ENCODE measurements at regions not wholly inside any gene's neighbourhood (a gene's known extent, or its start where the extent isn't known, plus 50 kb on each side); places are given as distances from the start of the nearest gene placed in this dataset.

GRCh38 chr2:5444854-5445253 is 247.3 kb upstream of the SOX11 start:
- Histone ChIP-seq H3K4me1 (ENCODE audit: insufficient read depth, poor library complexity, severe bottlenecking) (no peaks in the 10 kb centered on the region), H3K36me3 (ENCODE audit: low read depth) (no peaks in the 10 kb centered on the region), H3K9me3 (ENCODE audit: severe bottlenecking) (no peaks in the 10 kb centered on the region), H3K27ac (ENCODE audit: poor library complexity, severe bottlenecking) (no peak overlapping the region), H3K27me3 (ENCODE audit: insufficient read depth, poor library complexity, severe bottlenecking) (no peaks in the 10 kb centered on the region), H3K4me3 (ENCODE audit: severe bottlenecking) (no peak overlapping the region)
- ATAC-seq (ENCODE audit: low read depth) (no peak), DNase-seq (ENCODE audit: low spot score) (no peak)
- TF ChIP-seq, protein P1, sequence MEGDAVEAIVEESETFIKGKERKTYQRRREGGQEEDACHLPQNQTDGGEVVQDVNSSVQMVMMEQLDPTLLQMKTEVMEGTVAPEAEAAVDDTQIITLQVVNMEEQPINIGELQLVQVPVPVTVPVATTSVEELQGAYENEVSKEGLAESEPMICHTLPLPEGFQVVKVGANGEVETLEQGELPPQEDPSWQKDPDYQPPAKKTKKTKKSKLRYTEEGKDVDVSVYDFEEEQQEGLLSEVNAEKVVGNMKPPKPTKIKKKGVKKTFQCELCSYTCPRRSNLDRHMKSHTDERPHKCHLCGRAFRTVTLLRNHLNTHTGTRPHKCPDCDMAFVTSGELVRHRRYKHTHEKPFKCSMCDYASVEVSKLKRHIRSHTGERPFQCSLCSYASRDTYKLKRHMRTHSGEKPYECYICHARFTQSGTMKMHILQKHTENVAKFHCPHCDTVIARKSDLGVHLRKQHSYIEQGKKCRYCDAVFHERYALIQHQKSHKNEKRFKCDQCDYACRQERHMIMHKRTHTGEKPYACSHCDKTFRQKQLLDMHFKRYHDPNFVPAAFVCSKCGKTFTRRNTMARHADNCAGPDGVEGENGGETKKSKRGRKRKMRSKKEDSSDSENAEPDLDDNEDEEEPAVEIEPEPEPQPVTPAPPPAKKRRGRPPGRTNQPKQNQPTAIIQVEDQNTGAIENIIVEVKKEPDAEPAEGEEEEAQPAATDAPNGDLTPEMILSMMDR (IDR thresholded peaks at IDR 0.05; ENCODE audit: poor library complexity, severe bottlenecking): no peak

DNA sequence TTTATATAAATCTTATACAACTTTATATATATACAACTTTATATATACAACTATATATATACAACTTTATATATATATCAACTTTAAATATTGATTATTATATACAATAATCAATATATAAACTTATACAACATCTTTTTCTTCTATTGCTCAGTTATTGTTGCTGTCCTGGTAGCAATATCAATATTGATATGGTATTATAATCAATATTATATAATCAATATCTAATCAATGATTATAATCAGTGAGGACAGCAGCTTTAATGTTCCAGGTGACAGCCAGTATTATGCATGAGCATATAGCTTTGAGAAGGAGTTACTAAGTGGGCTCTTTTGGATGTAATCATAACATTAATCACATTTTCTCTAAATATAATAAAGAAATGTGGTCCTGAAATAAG is 242.3 kb upstream of the SOX11 start:
- Histone ChIP-seq H3K27ac (ENCODE audit: poor library complexity, severe bottlenecking) (no peak overlapping the region), H3K9me3 (ENCODE audit: severe bottlenecking) (no peaks in the 10 kb centered on the region), H3K36me3 (ENCODE audit: low read depth) (no peaks in the 10 kb centered on the region), H3K27me3 (ENCODE audit: insufficient read depth, poor library complexity, severe bottlenecking) (no peaks in the 10 kb centered on the region), H3K4me1 (ENCODE audit: insufficient read depth, poor library complexity, severe bottlenecking) (no peaks in the 10 kb centered on the region), H3K4me3 (ENCODE audit: severe bottlenecking) (no peak overlapping the region)
- no peak for DNase-seq (ENCODE audit: low spot score)
- TF ChIP-seq, protein P1 (IDR thresholded peaks at IDR 0.05; ENCODE audit: poor library complexity, severe bottlenecking): no peak
- ATAC-seq (ENCODE audit: low read depth): no peak

DNA sequence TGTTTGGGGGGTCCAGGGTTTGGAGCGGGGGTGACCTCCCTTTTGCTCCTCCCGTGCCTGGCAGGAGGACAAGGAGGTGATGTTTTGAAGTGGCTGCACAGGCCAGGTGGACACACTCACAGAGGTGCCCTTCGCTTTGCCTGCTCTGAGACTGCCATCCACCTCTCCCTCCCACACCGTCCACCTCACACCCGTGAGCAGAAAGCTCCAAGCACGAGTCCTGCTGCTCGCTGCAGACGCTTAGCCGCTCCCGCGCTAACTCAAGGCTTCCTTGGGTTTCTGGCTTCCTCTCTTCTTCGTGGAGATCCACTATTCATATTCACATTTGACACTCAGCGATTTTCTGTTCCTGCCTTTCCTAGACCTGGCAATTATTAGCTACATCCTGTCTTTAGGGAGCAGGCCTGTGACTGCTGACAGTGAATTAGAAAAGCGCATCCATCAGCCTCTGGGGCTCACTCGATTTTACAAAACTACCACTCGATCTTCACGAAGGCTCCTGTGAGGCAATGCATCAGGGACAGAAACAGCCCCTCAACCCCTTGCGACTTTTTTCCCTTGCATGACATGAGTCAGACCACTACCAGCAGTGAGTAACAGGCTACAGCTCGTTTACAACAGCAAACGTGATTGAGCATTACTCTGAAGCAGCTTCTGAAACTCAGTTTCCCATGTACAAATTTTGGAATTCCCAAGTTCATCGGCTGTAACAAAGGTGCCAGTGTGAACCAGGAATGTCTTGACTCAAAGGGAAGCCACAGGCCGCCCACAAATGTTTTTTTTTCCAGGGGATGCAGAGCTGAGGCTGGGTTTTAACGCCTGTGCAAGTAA is 238.7 kb upstream of the SOX11 start:
- H3K27me3 ChIP-seq (ENCODE audit: insufficient read depth, poor library complexity, severe bottlenecking): no peaks in the 10 kb centered on the region
- H3K4me3 ChIP-seq (ENCODE audit: severe bottlenecking): no peak overlapping the region
- ATAC-seq (ENCODE audit: low read depth) (peak; percentile 42; the same call in 1 of the 3 replicates), DNase-seq (ENCODE audit: low spot score) (no peak)
- H3K9me3 ChIP-seq (ENCODE audit: severe bottlenecking): no peaks in the 10 kb centered on the region
- no peak overlapping the region for H3K27ac ChIP-seq (ENCODE audit: poor library complexity, severe bottlenecking)
- TF ChIP-seq, protein P1 (IDR thresholded peaks at IDR 0.05; ENCODE audit: poor library complexity, severe bottlenecking): no peak
- H3K4me1 ChIP-seq (ENCODE audit: insufficient read depth, poor library complexity, severe bottlenecking): no peaks in the 10 kb centered on the region
- no peaks in the 10 kb centered on the region for H3K36me3 ChIP-seq (ENCODE audit: low read depth)

- no peak overlapping the region for H3K27ac ChIP-seq (ENCODE audit: poor library complexity, severe bottlenecking)
- no peaks in the 10 kb centered on the region for H3K4me1 ChIP-seq (ENCODE audit: insufficient read depth, poor library complexity, severe bottlenecking)
- H3K9me3 ChIP-seq (ENCODE audit: severe bottlenecking): no peaks in the 10 kb centered on the region
- no peaks in the 10 kb centered on the region for H3K27me3 ChIP-seq (ENCODE audit: insufficient read depth, poor library complexity, severe bottlenecking)
- TF ChIP-seq, protein P1 (IDR thresholded peaks at IDR 0.05; ENCODE audit: poor library complexity, severe bottlenecking): no peak
- ATAC-seq (ENCODE audit: low read depth) (no peak), DNase-seq (ENCODE audit: low spot score) (no peak)
- H3K4me3 ChIP-seq (ENCODE audit: severe bottlenecking): no peak overlapping the region
- no peaks in the 10 kb centered on the region for H3K36me3 ChIP-seq (ENCODE audit: low read depth)
These were observed 238.2 kb upstream of the SOX11 start for GRCh38 chr2:5454051-5454390.

DNA sequence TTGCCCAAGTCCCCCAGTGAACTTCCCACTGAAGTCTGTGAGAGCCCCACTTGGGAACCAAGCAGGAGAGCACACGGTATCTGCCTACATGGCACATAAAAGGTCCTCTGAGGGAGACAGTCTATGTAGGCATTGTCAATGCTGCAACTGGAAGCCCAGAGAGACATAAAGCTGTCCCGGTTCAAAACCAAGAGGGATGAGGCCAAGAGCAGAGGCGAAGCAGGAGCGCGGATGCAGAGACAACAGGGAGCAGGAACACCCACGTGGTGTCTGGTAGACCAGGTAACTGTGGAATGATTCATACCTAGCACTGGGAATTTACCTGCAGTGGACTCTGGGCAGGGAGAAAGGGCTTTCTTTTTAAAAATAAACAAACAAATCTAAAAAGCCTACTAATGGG is 233.1 kb upstream of the SOX11 start:
- TF ChIP-seq, protein P1 (IDR thresholded peaks at IDR 0.05; ENCODE audit: poor library complexity, severe bottlenecking): no peak

More for the DNA sequence above, 233.1 kb upstream of the SOX11 start:
- Histone ChIP-seq H3K9me3 (ENCODE audit: severe bottlenecking) (no peaks in the 10 kb centered on the region), H3K27me3 (ENCODE audit: insufficient read depth, poor library complexity, severe bottlenecking) (no peaks in the 10 kb centered on the region), H3K4me3 (ENCODE audit: severe bottlenecking) (no peak overlapping the region), H3K27ac (ENCODE audit: poor library complexity, severe bottlenecking) (no peak overlapping the region), H3K36me3 (ENCODE audit: low read depth) (no peaks in the 10 kb centered on the region), H3K4me1 (ENCODE audit: insufficient read depth, poor library complexity, severe bottlenecking) (no peaks in the 10 kb centered on the region)
- DNase-seq (ENCODE audit: low spot score): no peak
- ATAC-seq (ENCODE audit: low read depth): no peak
